Loucy (cell line): ENCODE measurements at regions not wholly inside any gene's neighbourhood (a gene's known extent, or its start where the extent isn't known, plus 50 kb on each side); places are given as distances from the start of the nearest gene placed in this dataset.

Experiments
- EZH2phosphoT487 ChIP-seq: fragments of 200-600 bp; IDR thresholded peaks from 2 replicates; pipeline ENCODE4 v1.6.1; 2018; ENCODE audit warnings: antibody characterized with exemption, mild to moderate bottlenecking, moderate library complexity, borderline replicate concordance
- TF ChIP-seq, protein P1 (sequence below): fragments of 200-600 bp; sonication (generic); conservative IDR thresholded peaks from 2 replicates; pipeline ENCODE4 v1.5.1; 2014; ENCODE audit warnings: mild to moderate bottlenecking, antibody characterized with exemption, low read length

GRCh38 chr2:226674123-226674522 lies 125.5 kb downstream of the IRS1 start:
- TF ChIP-seq, protein P1, sequence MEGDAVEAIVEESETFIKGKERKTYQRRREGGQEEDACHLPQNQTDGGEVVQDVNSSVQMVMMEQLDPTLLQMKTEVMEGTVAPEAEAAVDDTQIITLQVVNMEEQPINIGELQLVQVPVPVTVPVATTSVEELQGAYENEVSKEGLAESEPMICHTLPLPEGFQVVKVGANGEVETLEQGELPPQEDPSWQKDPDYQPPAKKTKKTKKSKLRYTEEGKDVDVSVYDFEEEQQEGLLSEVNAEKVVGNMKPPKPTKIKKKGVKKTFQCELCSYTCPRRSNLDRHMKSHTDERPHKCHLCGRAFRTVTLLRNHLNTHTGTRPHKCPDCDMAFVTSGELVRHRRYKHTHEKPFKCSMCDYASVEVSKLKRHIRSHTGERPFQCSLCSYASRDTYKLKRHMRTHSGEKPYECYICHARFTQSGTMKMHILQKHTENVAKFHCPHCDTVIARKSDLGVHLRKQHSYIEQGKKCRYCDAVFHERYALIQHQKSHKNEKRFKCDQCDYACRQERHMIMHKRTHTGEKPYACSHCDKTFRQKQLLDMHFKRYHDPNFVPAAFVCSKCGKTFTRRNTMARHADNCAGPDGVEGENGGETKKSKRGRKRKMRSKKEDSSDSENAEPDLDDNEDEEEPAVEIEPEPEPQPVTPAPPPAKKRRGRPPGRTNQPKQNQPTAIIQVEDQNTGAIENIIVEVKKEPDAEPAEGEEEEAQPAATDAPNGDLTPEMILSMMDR: no peak
- no peak for TF ChIP-seq EZH2phosphoT487
